ENCODE measurements at regions not wholly inside any gene's neighbourhood (a gene's known extent, or its start where the extent isn't known, plus 50 kb on each side); places are given as distances from the start of the nearest gene placed in this dataset.

- no peak for TF ChIP-seq CTCF (IDR thresholded peaks at IDR 0.05)
- H3K36me3 ChIP-seq (ENCODE audit: low read depth): no peaks in the 10 kb centered on the region
- H3K4me1 ChIP-seq (ENCODE audit: low read depth): no peaks in the 10 kb centered on the region
- H3K4me3 ChIP-seq: no peak overlapping the region
- no peaks in the 10 kb centered on the region for H3K9me3 ChIP-seq
- intact Hi-C loops (cut with DNase I, micrococcal nuclease): no loop called here
- ATAC-seq: no peak
- no peak for DNase-seq
Observed at GRCh38 chr10:124282326-124282725, 136.4 kb downstream of the OAT start.

- no peak for TF ChIP-seq CTCF (IDR thresholded peaks at IDR 0.05)
- Histone ChIP-seq H3K36me3 (ENCODE audit: low read depth) (no peaks in the 10 kb centered on the region), H3K4me3 (no peak overlapping the region), H3K4me1 (ENCODE audit: low read depth) (no peaks in the 10 kb centered on the region), H3K9me3 (no peaks in the 10 kb centered on the region)
- intact Hi-C loops (cut with DNase I, micrococcal nuclease): no loop called here
- DNase-seq: no peak
- no peak for ATAC-seq
Observed at GRCh38 chr10:124281666-124282065, 137.1 kb downstream of the OAT start.

GRCh38 chr10:124280916-124281315, 137.8 kb downstream of the OAT start:
- no peak for TF ChIP-seq CTCF (IDR thresholded peaks at IDR 0.05)
- no peaks in the 10 kb centered on the region for H3K9me3 ChIP-seq
- no peaks in the 10 kb centered on the region for H3K4me1 ChIP-seq (ENCODE audit: low read depth)
- intact Hi-C loops (cut with DNase I, micrococcal nuclease): no loop called here
- DNase-seq (no peak), ATAC-seq (no peak)
- H3K4me3 ChIP-seq: no peak overlapping the region
- no peaks in the 10 kb centered on the region for H3K36me3 ChIP-seq (ENCODE audit: low read depth)

- Histone ChIP-seq H3K4me1 (ENCODE audit: low read depth) (no peaks in the 10 kb centered on the region), H3K9me3 (no peaks in the 10 kb centered on the region), H3K4me3 (no peak overlapping the region), H3K36me3 (ENCODE audit: low read depth) (no peaks in the 10 kb centered on the region)
- TF ChIP-seq CTCF (IDR thresholded peaks at IDR 0.05): no peak
- ATAC-seq (no peak), DNase-seq (no peak)
- intact Hi-C loops (cut with DNase I, micrococcal nuclease): no loop called here
Observed at GRCh38 chr10:124279882-124280281, 138.8 kb downstream of the OAT start.

- TF ChIP-seq CTCF (IDR thresholded peaks at IDR 0.05): no peak
- H3K4me3 ChIP-seq: no peak overlapping the region
- DNase-seq (no peak), ATAC-seq (no peak)
- intact Hi-C loops (cut with DNase I, micrococcal nuclease): no loop called here
- H3K4me1 ChIP-seq (ENCODE audit: low read depth): no peaks in the 10 kb centered on the region
- H3K36me3 ChIP-seq (ENCODE audit: low read depth): no peaks in the 10 kb centered on the region
- no peaks in the 10 kb centered on the region for H3K9me3 ChIP-seq
Observed at GRCh38 chr10:124279298-124279697, 139.4 kb downstream of the OAT start.

GRCh38 chr10:124278356-124278755, 140.4 kb downstream of the OAT start:
- H3K4me1 ChIP-seq (ENCODE audit: low read depth): no peaks in the 10 kb centered on the region
- H3K4me3 ChIP-seq: no peak overlapping the region
- no peak for ATAC-seq
- DNase-seq: no peak
- TF ChIP-seq CTCF (IDR thresholded peaks at IDR 0.05): no peak
- intact Hi-C loops (cut with DNase I, micrococcal nuclease): no loop called here
- peaks cover 4% of the 10 kb centered on the region for H3K9me3 ChIP-seq
- no peaks in the 10 kb centered on the region for H3K36me3 ChIP-seq (ENCODE audit: low read depth)
